ENCODE measurements at regions not wholly inside any gene's neighbourhood (a gene's known extent, or its start where the extent isn't known, plus 50 kb on each side); places are given as distances from the start of the nearest gene placed in this dataset.

GRCh38 chr13:29713839-29714238, 118.4 kb upstream of the SLC7A1 start:
- no peak for DNase-seq (ENCODE audit: low read depth)

- no peak for DNase-seq (ENCODE audit: low read depth)
These were observed 116.3 kb upstream of the SLC7A1 start for GRCh38 chr13:29711776-29712175.

DNA sequence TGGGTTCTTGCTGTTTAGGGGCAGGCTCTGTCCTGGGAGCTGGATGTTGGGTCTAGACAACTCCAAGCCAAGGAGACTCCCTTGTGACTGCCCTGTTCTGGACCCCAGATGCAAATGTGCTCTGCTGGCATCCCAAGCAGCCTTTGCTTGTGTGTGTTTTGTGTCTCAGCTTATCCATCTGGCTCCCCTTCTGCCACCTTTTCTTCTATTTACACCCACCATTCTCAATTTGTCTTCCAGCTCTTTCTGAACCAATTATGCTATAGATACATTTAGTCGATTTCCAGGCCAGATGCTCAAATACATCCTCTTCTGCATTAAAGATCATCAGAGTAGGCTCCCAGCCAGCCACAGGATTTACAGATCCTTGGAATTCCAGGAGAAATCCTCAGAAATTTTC, 115.0 kb upstream of the SLC7A1 start:
- no peak for DNase-seq (ENCODE audit: low read depth)

DNA sequence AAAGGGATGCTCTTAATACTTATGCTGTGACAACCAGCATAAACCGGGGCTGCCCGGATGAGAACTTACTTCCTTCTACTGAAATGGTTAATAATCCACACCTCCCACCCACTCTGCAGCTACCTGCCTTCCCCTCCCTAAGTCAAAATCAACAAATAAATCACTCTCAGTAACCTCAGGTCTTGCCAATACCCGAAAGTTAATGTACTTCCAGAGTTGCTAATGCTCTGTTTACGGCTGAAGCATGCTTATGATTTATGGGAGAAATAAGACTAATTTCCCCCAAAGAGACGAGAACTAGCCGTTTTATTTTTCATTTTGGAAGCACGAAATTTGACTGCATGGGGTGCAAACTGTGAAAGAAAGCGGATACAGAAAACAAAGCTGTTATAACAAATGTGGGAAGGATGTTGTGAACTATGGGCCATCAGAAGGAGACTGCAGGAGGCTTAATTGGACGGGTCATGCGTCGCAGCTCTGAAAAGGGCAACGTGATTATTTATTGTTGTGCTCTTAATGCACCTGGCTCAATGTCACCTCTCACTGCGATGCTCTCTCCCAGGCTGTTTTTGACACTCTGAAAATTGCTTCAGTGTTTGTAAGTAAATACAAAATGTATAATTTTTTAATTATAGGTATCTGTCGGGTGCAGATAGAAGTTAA, 114.0 kb upstream of the SLC7A1 start:
- DNase-seq (ENCODE audit: low read depth): no peak

DNA sequence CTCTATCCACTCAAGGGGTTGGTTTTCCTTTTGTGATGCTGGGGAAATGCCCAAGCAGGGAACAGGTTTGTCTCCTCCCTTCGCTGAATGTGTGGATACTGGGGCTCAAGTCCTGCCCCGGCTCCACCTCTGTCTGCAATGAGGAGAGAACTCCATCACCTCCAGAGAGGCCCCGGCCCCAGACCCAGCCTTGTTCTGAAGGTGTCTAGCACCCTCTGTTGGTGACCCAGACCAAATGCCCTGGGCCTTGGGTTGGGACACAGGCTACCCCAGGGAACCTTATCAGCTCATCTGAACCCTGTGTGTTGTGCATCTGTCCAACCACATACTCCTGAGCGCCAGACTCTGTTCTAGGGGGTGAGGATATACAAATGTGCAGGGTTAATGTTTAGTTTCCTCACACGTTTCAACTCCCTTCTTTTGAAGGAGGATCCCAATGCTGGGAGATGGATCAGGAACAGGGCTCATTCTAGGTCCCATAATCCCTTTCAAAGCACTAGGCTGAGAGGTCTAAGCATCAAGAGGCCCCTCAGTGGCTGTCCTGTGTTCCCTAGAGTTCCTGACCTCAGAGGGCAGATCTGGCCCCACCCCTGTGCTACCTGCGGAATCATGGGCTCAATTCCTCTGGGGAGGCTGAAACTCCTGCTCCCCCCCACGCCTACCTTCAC, 112.5 kb upstream of the SLC7A1 start:
- DNase-seq (ENCODE audit: low read depth): peak; percentile 14

GRCh38 chr13:29706923-29707322, 111.4 kb upstream of the SLC7A1 start:
- no peak for DNase-seq (ENCODE audit: low read depth)

- DNase-seq (ENCODE audit: low read depth): no peak
These were observed 109.2 kb upstream of the SLC7A1 start for GRCh38 chr13:29704648-29705047.

DNA sequence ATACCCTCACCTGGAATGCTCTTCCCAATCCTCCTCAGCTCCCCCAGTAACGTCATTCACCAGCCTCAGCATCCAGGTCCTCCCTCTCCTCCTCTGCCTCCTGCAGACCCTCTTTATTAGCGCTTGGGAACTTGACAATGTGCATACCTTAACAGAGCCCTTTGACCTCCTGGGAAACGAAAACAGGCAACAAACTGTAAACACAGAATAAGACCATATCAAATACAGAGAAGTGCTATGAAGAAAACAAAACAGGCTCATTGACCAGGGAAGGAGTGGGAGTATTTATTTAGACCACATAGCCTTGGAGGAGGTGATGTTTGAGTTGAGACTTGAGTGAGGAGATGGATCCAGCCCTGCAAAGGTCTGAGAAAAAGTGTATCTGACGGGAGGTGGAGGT, 107.9 kb upstream of the SLC7A1 start:
- no peak for DNase-seq (ENCODE audit: low read depth)

DNA sequence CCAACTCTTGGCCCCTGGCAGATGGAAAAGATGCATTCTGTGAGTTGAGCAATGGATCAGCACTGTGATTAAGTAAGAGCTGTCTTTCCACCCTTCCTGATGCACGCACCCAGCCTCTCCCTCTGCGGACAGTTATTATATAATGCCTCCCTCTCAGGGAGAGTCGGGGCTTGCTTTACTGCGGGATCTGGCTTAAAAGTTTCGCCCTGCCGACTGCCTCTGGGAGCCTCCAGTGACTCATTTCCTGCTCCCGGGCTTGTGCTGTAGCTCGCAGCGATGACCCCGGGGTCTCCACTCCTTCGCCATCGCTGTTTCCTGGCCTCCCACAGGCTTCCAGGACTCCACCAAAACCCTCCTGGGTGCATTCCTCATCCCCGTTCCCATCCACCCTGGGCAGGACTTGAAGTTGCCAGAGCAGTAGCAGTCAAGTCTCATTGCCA, 107.4 kb upstream of the SLC7A1 start:
- DNase-seq (ENCODE audit: low read depth): no peak

- DNase-seq (ENCODE audit: low read depth): no peak
These were observed 102.6 kb upstream of the SLC7A1 start for GRCh38 chr13:29698106-29698505.

DNA sequence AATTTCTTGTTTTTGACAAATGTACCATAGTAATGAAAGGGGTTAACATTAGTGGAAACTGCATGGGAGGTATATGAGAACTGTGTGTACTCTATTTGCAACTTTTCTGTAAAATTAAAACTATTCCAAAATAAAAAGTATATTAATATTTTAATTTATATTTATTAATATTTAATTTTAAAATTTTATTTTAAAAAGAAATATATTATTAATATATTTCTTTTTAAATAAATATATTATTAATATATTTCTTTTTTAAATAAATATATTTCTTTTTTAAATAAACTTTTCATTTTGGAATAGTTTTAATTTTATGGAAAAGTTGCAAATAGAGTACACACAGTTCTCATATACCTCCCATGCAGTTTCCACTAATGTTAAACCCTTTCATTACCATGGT, 101.1 kb upstream of the SLC7A1 start:
- DNase-seq (ENCODE audit: low read depth): no peak

- DNase-seq (ENCODE audit: low read depth): no peak
These were observed 97.9 kb upstream of the SLC7A1 start for GRCh38 chr13:29693275-29693945.

DNA sequence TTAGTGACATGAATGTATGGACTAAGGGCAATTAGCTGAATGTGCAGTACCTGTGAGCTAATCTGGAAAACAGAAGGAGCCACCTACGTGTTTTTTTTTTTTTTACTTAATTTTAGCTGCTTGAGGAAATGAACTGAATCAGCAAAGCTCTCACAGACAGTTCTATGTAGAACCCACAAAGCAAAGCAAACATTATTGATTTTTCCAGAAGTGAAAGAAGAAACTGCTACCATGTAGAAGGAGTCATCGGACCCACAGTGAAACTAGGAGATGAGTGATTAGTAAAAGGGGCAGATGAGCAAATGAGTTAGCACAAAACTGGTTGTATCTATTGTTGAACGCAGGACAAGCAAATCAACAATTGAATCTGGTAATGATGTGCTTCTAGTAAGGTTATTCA, 94.1 kb upstream of the SLC7A1 start:
- no peak for DNase-seq (ENCODE audit: low read depth)

GRCh38 chr13:29688193-29688592, 92.7 kb upstream of the SLC7A1 start:
- DNase-seq (ENCODE audit: low read depth): no peak

- DNase-seq (ENCODE audit: low read depth): no peak
These were observed 89.0 kb upstream of the SLC7A1 start for GRCh38 chr13:29684441-29684840.

- DNase-seq (ENCODE audit: low read depth): no peak
These were observed 87.6 kb upstream of the SLC7A1 start for GRCh38 chr13:29683041-29683440.

GRCh38 chr13:29681864-29682263, 86.4 kb upstream of the SLC7A1 start:
- DNase-seq (ENCODE audit: low read depth): no peak

DNA sequence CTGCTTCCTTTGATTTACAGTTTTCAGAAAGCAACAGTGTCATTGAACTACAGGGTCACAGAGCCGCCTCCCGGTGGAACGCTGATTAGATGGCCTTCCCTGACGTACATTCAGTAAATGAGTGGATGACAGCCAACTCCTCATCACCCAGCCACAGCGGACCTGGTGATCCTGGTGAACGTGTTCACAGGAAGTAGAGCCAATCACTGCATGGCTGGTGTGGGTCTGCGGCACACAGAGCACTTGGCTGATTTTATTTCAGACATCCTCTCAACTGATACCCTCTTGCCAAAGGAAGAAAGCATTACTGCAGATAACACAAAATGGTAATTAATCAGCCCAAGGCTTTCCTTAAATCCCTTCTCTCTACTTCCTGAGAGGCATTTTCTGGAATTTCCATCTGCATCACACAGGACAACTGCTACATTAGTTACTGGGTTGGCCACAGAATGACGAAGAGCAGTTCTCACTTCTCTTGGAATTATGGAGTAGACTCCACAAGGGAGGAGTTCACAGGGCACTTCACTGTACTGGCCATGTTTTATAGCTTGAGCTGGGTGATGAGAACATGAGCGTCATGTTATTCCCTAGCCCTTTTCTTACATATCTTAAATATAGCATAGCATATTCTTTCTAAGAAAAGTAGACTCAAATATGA, 84.0 kb upstream of the SLC7A1 start:
- no peak for DNase-seq (ENCODE audit: low read depth)

- DNase-seq (ENCODE audit: low read depth): no peak
These were observed 82.1 kb upstream of the SLC7A1 start for GRCh38 chr13:29677627-29678026.

GRCh38 chr13:29676941-29677452, 81.5 kb upstream of the SLC7A1 start:
- no peak for DNase-seq (ENCODE audit: low read depth)

DNA sequence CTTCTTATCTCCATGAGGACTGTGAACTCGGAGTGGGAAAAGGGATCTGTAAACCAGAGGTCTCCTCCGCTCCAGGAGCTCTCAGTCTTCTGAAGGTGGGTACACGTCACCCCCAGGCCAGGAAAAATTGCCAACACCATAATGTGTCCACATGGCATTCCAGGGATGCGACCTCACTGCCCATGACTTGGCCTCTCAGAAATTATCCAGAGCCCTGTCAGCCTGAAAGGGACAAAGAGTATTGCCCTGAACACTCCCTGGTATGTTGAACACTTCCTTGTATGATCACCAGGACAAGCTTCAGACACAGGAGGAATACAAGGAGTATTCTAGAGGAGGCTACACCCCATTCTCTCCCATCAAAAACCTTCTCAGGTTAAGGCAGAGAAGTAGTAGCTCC, 81.0 kb upstream of the SLC7A1 start:
- DNase-seq (ENCODE audit: low read depth): no peak

GRCh38 chr13:29674532-29674931, 79.0 kb upstream of the SLC7A1 start:
- no peak for DNase-seq (ENCODE audit: low read depth)

DNA sequence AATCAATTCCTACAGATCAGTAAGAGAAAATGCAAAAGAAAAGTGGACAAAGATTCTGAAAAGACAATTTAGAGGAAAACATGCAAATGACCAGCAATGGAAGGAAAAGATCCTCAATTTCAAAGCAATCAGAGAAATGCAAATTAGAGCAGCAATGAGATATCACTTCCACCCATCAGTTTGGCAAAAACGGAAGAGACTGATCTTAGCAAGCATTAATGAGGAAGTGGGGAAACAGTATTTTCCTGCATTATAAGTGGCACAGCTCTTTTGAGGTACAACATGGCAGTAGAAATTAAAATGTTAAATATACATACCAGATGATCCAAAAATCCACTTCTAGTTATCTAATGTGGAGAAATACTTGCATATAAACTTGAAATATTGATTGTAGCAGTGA, 69.1 kb upstream of the SLC7A1 start:
- DNase-seq (ENCODE audit: low read depth): no peak

Measured in stimulated activated CD8-positive, alpha-beta memory T cell treated with anti-CD3 and anti-CD28 coated beads, Interleukin-7, amount 100 ng/mL, for 24 hours (primary cell).